Ishikawa (cell line): ENCODE measurements at regions not wholly inside any gene's neighbourhood (a gene's known extent, or its start where the extent isn't known, plus 50 kb on each side); places are given as distances from the start of the nearest gene placed in this dataset.

Source experiments
- CEBPB ChIP-seq: IDR thresholded peaks from 2 replicates; pipeline ENCODE4 v1.6.1; 2012
- CREB1 ChIP-seq: IDR thresholded peaks from 2 replicates; pipeline ENCODE4 v1.6.1; 2012; ENCODE audit warnings: low read depth
- EGR1 ChIP-seq: IDR thresholded peaks from 2 replicates; pipeline ENCODE4 v1.6.1; 2012
- EP300 ChIP-seq: IDR thresholded peaks from 2 replicates; pipeline ENCODE4 v1.6.1; 2012; ENCODE audit warnings: borderline replicate concordance
- FOXM1 ChIP-seq: IDR thresholded peaks from 2 replicates; pipeline ENCODE4 v1.6.1; 2012; ENCODE audit warnings: low read depth, borderline replicate concordance
- NFIC ChIP-seq: IDR thresholded peaks from 2 replicates; pipeline ENCODE4 v1.6.1; 2012
- TAF1 ChIP-seq: IDR thresholded peaks from 2 replicates; pipeline ENCODE4 v1.6.1; 2012; ENCODE audit warnings: low read depth, mild to moderate bottlenecking
- TCF12 ChIP-seq: IDR thresholded peaks from 2 replicates; pipeline ENCODE4 v1.6.1; 2012; ENCODE audit warnings: low read depth
- TEAD4 ChIP-seq: IDR thresholded peaks from 2 replicates; pipeline ENCODE4 v1.6.1; 2012
- USF1 ChIP-seq: IDR thresholded peaks from 2 replicates; pipeline ENCODE4 v1.6.1; 2012
- YY1 ChIP-seq: IDR thresholded peaks from 2 replicates; pipeline ENCODE4 v1.6.1; 2012; ENCODE audit warnings: low read depth
- ZBTB7A ChIP-seq: IDR thresholded peaks from 2 replicates; pipeline ENCODE4 v1.6.1; 2012; ENCODE audit warnings: low read depth
- TF ChIP-seq, protein P1 (sequence below): IDR thresholded peaks from 2 replicates; pipeline ENCODE4 v1.6.1; 2012
- TF ChIP-seq, protein P2 (sequence below): IDR thresholded peaks from 2 replicates; pipeline ENCODE4 v1.6.1; 2012; ENCODE audit warnings: low read depth, mild to moderate bottlenecking

- TF ChIP-seq, protein P1, sequence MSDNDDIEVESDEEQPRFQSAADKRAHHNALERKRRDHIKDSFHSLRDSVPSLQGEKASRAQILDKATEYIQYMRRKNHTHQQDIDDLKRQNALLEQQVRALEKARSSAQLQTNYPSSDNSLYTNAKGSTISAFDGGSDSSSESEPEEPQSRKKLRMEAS = no peak
- TF ChIP-seq, protein P2, sequence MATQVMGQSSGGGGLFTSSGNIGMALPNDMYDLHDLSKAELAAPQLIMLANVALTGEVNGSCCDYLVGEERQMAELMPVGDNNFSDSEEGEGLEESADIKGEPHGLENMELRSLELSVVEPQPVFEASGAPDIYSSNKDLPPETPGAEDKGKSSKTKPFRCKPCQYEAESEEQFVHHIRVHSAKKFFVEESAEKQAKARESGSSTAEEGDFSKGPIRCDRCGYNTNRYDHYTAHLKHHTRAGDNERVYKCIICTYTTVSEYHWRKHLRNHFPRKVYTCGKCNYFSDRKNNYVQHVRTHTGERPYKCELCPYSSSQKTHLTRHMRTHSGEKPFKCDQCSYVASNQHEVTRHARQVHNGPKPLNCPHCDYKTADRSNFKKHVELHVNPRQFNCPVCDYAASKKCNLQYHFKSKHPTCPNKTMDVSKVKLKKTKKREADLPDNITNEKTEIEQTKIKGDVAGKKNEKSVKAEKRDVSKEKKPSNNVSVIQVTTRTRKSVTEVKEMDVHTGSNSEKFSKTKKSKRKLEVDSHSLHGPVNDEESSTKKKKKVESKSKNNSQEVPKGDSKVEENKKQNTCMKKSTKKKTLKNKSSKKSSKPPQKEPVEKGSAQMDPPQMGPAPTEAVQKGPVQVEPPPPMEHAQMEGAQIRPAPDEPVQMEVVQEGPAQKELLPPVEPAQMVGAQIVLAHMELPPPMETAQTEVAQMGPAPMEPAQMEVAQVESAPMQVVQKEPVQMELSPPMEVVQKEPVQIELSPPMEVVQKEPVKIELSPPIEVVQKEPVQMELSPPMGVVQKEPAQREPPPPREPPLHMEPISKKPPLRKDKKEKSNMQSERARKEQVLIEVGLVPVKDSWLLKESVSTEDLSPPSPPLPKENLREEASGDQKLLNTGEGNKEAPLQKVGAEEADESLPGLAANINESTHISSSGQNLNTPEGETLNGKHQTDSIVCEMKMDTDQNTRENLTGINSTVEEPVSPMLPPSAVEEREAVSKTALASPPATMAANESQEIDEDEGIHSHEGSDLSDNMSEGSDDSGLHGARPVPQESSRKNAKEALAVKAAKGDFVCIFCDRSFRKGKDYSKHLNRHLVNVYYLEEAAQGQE = no peak
- no peak for TF ChIP-seq EGR1
- no peak for TF ChIP-seq CEBPB
- TF ChIP-seq ZBTB7A = no peak
- no peak for TF ChIP-seq NFIC
- TF ChIP-seq EP300 = no peak
Measured at GRCh38 chr22:48361099-48361639, 1466.5 kb downstream of the BRD1 start.

DNA sequence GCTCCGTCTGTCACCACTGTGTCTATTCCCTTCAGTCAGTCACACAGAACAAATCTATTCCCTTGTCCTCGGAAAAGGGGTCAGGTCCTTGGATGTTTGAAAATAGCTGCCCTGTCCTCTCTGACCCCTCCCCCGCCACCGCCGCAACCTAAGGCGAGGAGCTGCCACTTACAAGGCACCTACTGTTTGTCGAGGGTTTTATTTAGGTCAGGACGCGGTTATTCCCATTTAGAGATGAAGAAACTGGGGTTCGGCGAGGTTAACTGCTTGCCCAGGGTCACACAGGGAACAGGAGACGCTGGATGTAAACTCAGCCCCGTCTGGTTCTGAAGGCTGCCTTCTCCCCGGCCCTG lies 1468.1 kb downstream of the BRD1 start:
- TF ChIP-seq, protein P2 = no peak
- TF ChIP-seq CEBPB (no peak), TCF12 (no peak), YY1 (no peak), TAF1 (no peak), EGR1 (no peak), USF1 (no peak), EP300 (no peak), TEAD4 (no peak), CREB1 (no peak)
- TF ChIP-seq, protein P1 = no peak

- no peak for TF ChIP-seq YY1
- TF ChIP-seq, protein P2 = no peak
- no peak for TF ChIP-seq NFIC
- TF ChIP-seq TCF12 = no peak
Measured at GRCh38 chr22:48358886-48359612, 1468.6 kb downstream of the BRD1 start.

DNA sequence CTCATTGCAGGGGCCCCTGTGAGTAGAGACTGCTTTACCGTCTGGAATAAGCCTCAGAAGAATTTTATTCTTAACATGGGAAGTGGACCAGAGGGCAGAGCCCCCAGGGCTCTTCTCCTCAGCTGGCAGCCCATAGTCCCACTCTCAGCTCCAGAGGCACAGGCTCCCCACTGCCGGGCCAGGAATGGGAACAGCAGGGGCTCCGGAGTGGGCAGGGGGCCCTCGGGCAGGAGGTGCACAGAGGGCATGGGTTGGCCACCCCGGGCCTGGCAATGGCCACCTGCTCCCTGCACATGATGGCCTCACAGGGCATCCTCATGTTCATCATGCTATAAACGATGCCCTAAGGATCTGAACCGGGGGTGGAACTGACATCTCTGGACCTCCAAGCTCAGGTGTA lies 1469.7 kb downstream of the BRD1 start:
- TF ChIP-seq YY1 (no peak), EP300 (no peak), CEBPB (no peak), FOXM1 (no peak), USF1 (no peak), CREB1 (no peak)
- TF ChIP-seq, protein P2 = no peak
- TF ChIP-seq, protein P1 = no peak
